ENCODE measurements at regions not wholly inside any gene's neighbourhood (a gene's known extent, or its start where the extent isn't known, plus 50 kb on each side); places are given as distances from the start of the nearest gene placed in this dataset.

GRCh38 chr10:47169581-47169980 is 130.4 kb upstream of the GDF10 start:
- BruUV-seq (replicated peaks), result no TSS peak
- no peak overlapping the region for H3K4me3 Mint-ChIP-seq (ENCODE audit: low read depth, unreplicated experiment)
- CTCF ChIA-PET, result interaction anchor here (1.0 kb wide), 1 partner anchor 32 kb away, joined by 3 read pairs; no protein-coding TSS in a partner anchor
- no peak overlapping the region for H3K27ac Mint-ChIP-seq (ENCODE audit: unreplicated experiment)
- peaks cover 12% of the 10 kb centered on the region for H3K36me3 Mint-ChIP-seq (ENCODE audit: insufficient read depth, unreplicated experiment)
- DNase-seq, result no peak
- TF ChIP-seq, protein P1, sequence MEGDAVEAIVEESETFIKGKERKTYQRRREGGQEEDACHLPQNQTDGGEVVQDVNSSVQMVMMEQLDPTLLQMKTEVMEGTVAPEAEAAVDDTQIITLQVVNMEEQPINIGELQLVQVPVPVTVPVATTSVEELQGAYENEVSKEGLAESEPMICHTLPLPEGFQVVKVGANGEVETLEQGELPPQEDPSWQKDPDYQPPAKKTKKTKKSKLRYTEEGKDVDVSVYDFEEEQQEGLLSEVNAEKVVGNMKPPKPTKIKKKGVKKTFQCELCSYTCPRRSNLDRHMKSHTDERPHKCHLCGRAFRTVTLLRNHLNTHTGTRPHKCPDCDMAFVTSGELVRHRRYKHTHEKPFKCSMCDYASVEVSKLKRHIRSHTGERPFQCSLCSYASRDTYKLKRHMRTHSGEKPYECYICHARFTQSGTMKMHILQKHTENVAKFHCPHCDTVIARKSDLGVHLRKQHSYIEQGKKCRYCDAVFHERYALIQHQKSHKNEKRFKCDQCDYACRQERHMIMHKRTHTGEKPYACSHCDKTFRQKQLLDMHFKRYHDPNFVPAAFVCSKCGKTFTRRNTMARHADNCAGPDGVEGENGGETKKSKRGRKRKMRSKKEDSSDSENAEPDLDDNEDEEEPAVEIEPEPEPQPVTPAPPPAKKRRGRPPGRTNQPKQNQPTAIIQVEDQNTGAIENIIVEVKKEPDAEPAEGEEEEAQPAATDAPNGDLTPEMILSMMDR (IDR thresholded peaks at IDR 0.05; ENCODE audit: unreplicated experiment), result no peak
- intact Hi-C loops (cut with micrococcal nuclease; ENCODE audit: unreplicated experiment), result no loop called here
- H3K27me3 Mint-ChIP-seq (ENCODE audit: unreplicated experiment), result no peaks in the 10 kb centered on the region
- peaks cover 34% of the 10 kb centered on the region for H3K4me1 Mint-ChIP-seq (ENCODE audit: low read depth, unreplicated experiment)
- H3K9me3 Mint-ChIP-seq (ENCODE audit: low read depth, unreplicated experiment), result no peaks in the 10 kb centered on the region

GRCh38 chr10:47173929-47174442 is 126.0 kb upstream of the GDF10 start:
- H3K36me3 Mint-ChIP-seq (ENCODE audit: insufficient read depth, unreplicated experiment), result no peaks in the 10 kb centered on the region
- H3K4me1 Mint-ChIP-seq (ENCODE audit: low read depth, unreplicated experiment), result peaks cover 8% of the 10 kb centered on the region
- BruUV-seq (replicated peaks), result no TSS peak
- no peak for DNase-seq
- CTCF ChIA-PET, result no interaction called here
- no peak overlapping the region for H3K4me3 Mint-ChIP-seq (ENCODE audit: low read depth, unreplicated experiment)
- H3K27ac Mint-ChIP-seq (ENCODE audit: unreplicated experiment), result no peak overlapping the region
- TF ChIP-seq, protein P1 (IDR thresholded peaks at IDR 0.05; ENCODE audit: unreplicated experiment), result no peak
- H3K9me3 Mint-ChIP-seq (ENCODE audit: low read depth, unreplicated experiment), result no peaks in the 10 kb centered on the region
- intact Hi-C loops (cut with micrococcal nuclease; ENCODE audit: unreplicated experiment), result no loop called here
- H3K27me3 Mint-ChIP-seq (ENCODE audit: unreplicated experiment), result peaks cover 23% of the 10 kb centered on the region

DNA sequence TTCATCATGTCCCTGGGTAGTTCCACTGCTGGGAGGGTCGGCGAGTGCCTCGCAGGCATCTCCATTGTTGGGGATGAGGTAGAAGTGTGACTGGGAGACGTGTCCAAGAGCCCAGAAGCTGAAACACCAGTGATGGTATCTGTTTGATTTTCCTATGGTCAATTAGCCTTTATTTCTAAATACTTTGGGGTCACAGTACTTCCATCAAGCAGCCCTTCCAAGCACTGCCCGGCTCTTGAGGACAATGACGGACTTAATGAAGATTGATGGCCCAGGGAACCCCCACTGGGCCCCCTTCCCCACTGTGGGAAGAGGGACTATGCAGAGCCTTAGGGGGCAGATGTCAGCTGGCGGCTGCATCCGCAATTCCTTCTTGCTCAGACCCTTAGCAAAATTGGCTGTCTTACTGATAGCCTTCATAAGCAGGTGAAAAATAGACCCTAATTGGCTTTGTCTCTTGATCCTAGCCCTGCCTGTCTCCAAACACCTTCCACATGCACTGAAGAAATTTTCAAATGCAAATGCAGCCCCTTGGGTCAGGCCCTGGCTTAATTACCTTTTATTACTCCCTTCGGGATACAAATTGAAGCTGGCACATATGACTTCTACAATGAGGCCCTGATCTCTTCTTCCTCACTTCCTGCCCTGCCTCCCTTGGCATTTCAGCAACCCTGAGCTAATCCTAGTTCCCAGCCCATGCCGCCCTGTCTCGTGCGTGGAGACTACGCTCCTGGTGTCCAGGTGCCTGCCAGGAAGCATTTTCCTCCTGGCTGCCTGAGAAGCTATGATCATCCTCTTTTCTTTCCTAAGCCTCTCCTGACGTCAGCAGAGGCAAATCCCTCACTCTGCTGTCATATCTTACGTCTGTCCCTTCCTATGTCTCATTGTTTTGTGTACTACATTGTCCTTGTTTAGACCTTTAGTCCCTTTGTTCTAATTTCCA is 124.5 kb upstream of the GDF10 start:
- H3K36me3 Mint-ChIP-seq (ENCODE audit: insufficient read depth, unreplicated experiment), result no peaks in the 10 kb centered on the region
- CTCF ChIA-PET, result no interaction called here
- no TSS peak for BruUV-seq (replicated peaks)
- intact Hi-C loops (cut with micrococcal nuclease; ENCODE audit: unreplicated experiment), result no loop called here
- H3K27ac Mint-ChIP-seq (ENCODE audit: unreplicated experiment), result no peak overlapping the region
- TF ChIP-seq, protein P1 (IDR thresholded peaks at IDR 0.05; ENCODE audit: unreplicated experiment), result no peak
- H3K27me3 Mint-ChIP-seq (ENCODE audit: unreplicated experiment), result peaks cover 26% of the 10 kb centered on the region
- H3K4me3 Mint-ChIP-seq (ENCODE audit: low read depth, unreplicated experiment), result no peak overlapping the region
- no peaks in the 10 kb centered on the region for H3K4me1 Mint-ChIP-seq (ENCODE audit: low read depth, unreplicated experiment)
- no peak for DNase-seq
- no peaks in the 10 kb centered on the region for H3K9me3 Mint-ChIP-seq (ENCODE audit: low read depth, unreplicated experiment)

GRCh38 chr10:47176206-47176902 is 123.6 kb upstream of the GDF10 start:
- intact Hi-C loops (cut with micrococcal nuclease; ENCODE audit: unreplicated experiment), result no loop called here
- no TSS peak for BruUV-seq (replicated peaks)
- CTCF ChIA-PET, result no interaction called here
- H3K27ac Mint-ChIP-seq (ENCODE audit: unreplicated experiment), result no peak overlapping the region
- no peaks in the 10 kb centered on the region for H3K4me1 Mint-ChIP-seq (ENCODE audit: low read depth, unreplicated experiment)
- peaks cover 26% of the 10 kb centered on the region for H3K27me3 Mint-ChIP-seq (ENCODE audit: unreplicated experiment)
- no peaks in the 10 kb centered on the region for H3K9me3 Mint-ChIP-seq (ENCODE audit: low read depth, unreplicated experiment)
- no peak for DNase-seq
- TF ChIP-seq, protein P1 (IDR thresholded peaks at IDR 0.05; ENCODE audit: unreplicated experiment), result no peak
- no peak overlapping the region for H3K4me3 Mint-ChIP-seq (ENCODE audit: low read depth, unreplicated experiment)
- H3K36me3 Mint-ChIP-seq (ENCODE audit: insufficient read depth, unreplicated experiment), result no peaks in the 10 kb centered on the region

All from Calu3 (cell line).